T-helper 2 cell treated with Interferon-gamma antibody and Interleukin-4, amounts not matched to agents 5 μg/mL and 100 μg/mL, for 36 hours (primary cell): ENCODE measurements at regions not wholly inside any gene's neighbourhood (a gene's known extent, or its start where the extent isn't known, plus 50 kb on each side); places are given as distances from the start of the nearest gene placed in this dataset.

Experiments used
- DNase-seq: peaks from one replicate; pipeline ENCODE4 v3.0.0; 2021; ENCODE audit warnings: low spot score
- H3K27ac Mint-ChIP-seq: one replicate; pipeline ENCODE4 v1.8.0; 2021; ENCODE audit warnings: mild to moderate bottlenecking, mixed read lengths
- H3K27me3 Mint-ChIP-seq: one replicate; pipeline ENCODE4 v1.8.0; 2021; ENCODE audit warnings: low read depth, mixed read lengths
- H3K36me3 Mint-ChIP-seq: one replicate; pipeline ENCODE4 v1.8.0; 2021; ENCODE audit warnings: low read depth, mixed read lengths
- H3K4me1 Mint-ChIP-seq: one replicate; pipeline ENCODE4 v1.8.0; 2021; ENCODE audit warnings: low read depth, mixed read lengths
- H3K4me3 Mint-ChIP-seq: one replicate; pipeline ENCODE4 v1.8.0; 2022; ENCODE audit warnings: mild to moderate bottlenecking, moderate library complexity, mixed read lengths
- H3K9me3 Mint-ChIP-seq: one replicate; pipeline ENCODE4 v1.8.0; 2021; ENCODE audit warnings: mixed read lengths

- Mint-ChIP-seq H3K27me3 (no peaks in the 10 kb centered on the region), H3K4me3 (no peak overlapping the region), H3K4me1 (no peaks in the 10 kb centered on the region), H3K9me3 (peaks cover 12% of the 10 kb centered on the region), H3K27ac (no peak overlapping the region), H3K36me3 (no peaks in the 10 kb centered on the region)
- DNase-seq = no peak
These were observed 984.6 kb upstream of the AGA start for GRCh38 chr4:178426871-178427270.

DNA sequence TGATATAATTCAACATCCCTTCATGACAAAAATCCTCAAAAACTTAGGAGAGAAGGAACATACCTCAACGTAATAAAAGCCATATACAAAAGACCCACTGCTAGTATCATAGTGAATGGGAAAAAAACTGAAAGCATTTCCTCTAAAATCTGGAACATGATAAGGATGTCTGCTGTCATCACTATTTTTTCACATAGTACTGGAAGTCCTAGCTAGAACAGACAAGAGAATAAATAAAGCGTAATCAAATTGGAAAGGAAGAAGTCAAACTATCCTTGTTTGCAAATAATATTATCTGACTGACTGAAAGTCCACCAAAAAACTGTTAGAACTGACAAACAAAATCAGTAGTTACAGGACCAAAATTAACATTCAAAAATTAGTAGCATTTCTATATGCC lies 985.4 kb upstream of the AGA start:
- H3K4me1 Mint-ChIP-seq = no peaks in the 10 kb centered on the region
- H3K4me3 Mint-ChIP-seq = no peak overlapping the region
- H3K27ac Mint-ChIP-seq = no peak overlapping the region
- no peaks in the 10 kb centered on the region for H3K36me3 Mint-ChIP-seq
- H3K27me3 Mint-ChIP-seq = no peaks in the 10 kb centered on the region
- DNase-seq = no peak
- peaks cover 12% of the 10 kb centered on the region for H3K9me3 Mint-ChIP-seq

GRCh38 chr4:178448372-178449035 lies 1006.3 kb upstream of the AGA start:
- no peaks in the 10 kb centered on the region for H3K36me3 Mint-ChIP-seq
- DNase-seq = no peak
- H3K9me3 Mint-ChIP-seq = peaks cover 16% of the 10 kb centered on the region
- no peaks in the 10 kb centered on the region for H3K27me3 Mint-ChIP-seq
- no peaks in the 10 kb centered on the region for H3K4me1 Mint-ChIP-seq
- H3K27ac Mint-ChIP-seq = no peak overlapping the region
- no peak overlapping the region for H3K4me3 Mint-ChIP-seq

DNA sequence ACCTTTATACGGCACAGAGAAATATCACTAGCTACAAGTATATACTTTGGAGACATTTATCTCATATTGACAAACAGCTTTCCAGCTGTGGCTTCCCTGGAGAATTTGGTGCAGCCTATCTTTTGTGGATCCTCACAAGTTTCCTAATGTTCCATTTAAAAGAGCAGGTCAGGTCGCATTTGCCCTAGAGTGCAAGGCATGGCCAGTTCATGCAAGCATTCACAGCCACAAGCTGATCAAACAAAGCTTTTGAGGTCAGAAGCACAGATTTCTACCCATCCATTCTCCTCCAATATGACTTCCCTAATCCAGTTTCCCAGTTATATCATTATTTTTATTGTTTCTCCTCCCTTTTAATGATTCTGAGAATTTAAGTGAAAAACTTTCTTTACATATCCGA lies 1008.4 kb upstream of the AGA start:
- Mint-ChIP-seq H3K4me1 (no peaks in the 10 kb centered on the region), H3K4me3 (no peak overlapping the region), H3K27ac (no peak overlapping the region), H3K36me3 (no peaks in the 10 kb centered on the region), H3K27me3 (no peaks in the 10 kb centered on the region), H3K9me3 (peaks cover 18% of the 10 kb centered on the region)
- no peak for DNase-seq

DNA sequence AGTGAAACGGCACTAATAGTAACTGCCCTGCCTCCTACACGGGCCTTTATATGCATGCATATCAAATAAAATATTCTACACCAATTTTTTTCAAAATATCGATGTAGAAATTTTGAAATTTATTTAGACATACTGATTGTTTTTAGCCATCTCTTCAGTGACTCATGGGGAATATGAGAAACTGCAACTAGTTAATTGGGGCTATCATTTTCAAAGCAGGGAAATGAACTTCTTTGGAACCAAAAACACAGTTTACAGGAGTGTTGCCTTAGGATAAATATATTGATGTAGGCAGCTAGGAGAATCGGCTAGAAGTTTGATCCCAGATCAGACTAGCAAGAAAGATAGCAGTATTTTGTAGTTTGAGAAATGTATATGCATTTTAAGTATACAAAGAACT lies 1010.8 kb upstream of the AGA start:
- H3K27me3 Mint-ChIP-seq = no peaks in the 10 kb centered on the region
- no peaks in the 10 kb centered on the region for H3K4me1 Mint-ChIP-seq
- H3K27ac Mint-ChIP-seq = no peak overlapping the region
- H3K4me3 Mint-ChIP-seq = no peak overlapping the region
- DNase-seq = no peak
- H3K9me3 Mint-ChIP-seq = peaks cover 23% of the 10 kb centered on the region
- H3K36me3 Mint-ChIP-seq = no peaks in the 10 kb centered on the region

DNA sequence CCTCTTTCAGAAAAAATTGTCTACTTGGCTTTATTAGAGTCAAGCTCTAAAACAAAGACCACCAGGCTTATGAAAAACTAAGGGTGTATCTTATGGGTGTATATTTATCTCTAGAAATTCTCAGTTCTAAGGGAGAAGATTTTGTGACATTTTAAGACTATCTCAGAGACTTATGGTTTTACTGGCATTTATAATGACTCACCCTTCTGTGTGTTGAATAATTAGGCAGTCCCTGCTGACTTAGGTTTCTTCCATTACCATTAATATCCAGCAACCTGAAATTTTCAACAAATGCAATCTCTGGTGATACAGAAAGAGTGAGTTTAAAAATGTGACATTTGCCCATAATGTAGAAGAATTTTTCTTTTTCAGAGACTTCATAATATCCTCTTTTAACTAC lies 1015.0 kb upstream of the AGA start:
- peaks cover 22% of the 10 kb centered on the region for H3K9me3 Mint-ChIP-seq
- no peaks in the 10 kb centered on the region for H3K4me1 Mint-ChIP-seq
- H3K27me3 Mint-ChIP-seq = no peaks in the 10 kb centered on the region
- H3K36me3 Mint-ChIP-seq = no peaks in the 10 kb centered on the region
- H3K27ac Mint-ChIP-seq = no peak overlapping the region
- H3K4me3 Mint-ChIP-seq = no peak overlapping the region
- DNase-seq = no peak

DNA sequence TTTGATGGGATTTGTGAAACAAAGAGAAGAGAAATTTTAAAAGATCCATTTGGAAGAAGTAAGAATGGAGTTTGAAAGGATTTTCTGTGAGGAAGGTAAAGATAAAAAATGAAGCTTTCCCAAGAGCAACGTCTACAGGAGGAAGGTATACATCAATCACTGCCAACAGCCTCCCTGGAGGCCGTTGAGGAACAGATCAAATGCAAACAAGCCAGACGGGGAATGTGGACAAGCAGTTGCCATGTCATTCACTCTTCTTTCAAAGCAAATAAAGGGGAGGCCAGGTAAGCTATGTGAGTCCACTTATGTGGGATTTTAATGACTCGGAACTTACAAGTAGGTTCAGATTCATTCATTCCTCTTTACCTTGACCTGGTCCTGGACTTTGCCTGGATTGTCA lies 1020.5 kb upstream of the AGA start:
- no peak for DNase-seq
- H3K4me1 Mint-ChIP-seq = no peaks in the 10 kb centered on the region
- peaks cover 16% of the 10 kb centered on the region for H3K9me3 Mint-ChIP-seq
- no peaks in the 10 kb centered on the region for H3K36me3 Mint-ChIP-seq
- H3K27me3 Mint-ChIP-seq = no peaks in the 10 kb centered on the region
- H3K27ac Mint-ChIP-seq = no peak overlapping the region
- no peak overlapping the region for H3K4me3 Mint-ChIP-seq

- Mint-ChIP-seq H3K27me3 (no peaks in the 10 kb centered on the region), H3K4me1 (no peaks in the 10 kb centered on the region), H3K36me3 (no peaks in the 10 kb centered on the region), H3K27ac (no peak overlapping the region), H3K4me3 (no peak overlapping the region), H3K9me3 (peaks cover 18% of the 10 kb centered on the region)
- DNase-seq = no peak
These were observed 1021.5 kb upstream of the AGA start for GRCh38 chr4:178463747-178464146.

- no peaks in the 10 kb centered on the region for H3K27me3 Mint-ChIP-seq
- H3K27ac Mint-ChIP-seq = no peak overlapping the region
- peaks cover 24% of the 10 kb centered on the region for H3K9me3 Mint-ChIP-seq
- H3K4me3 Mint-ChIP-seq = no peak overlapping the region
- no peak for DNase-seq
- no peaks in the 10 kb centered on the region for H3K36me3 Mint-ChIP-seq
- H3K4me1 Mint-ChIP-seq = no peaks in the 10 kb centered on the region
These were observed 1029.0 kb upstream of the AGA start for GRCh38 chr4:178470996-178471784.

- Mint-ChIP-seq H3K4me1 (no peaks in the 10 kb centered on the region), H3K27ac (no peak overlapping the region), H3K4me3 (no peak overlapping the region), H3K27me3 (no peaks in the 10 kb centered on the region), H3K36me3 (no peaks in the 10 kb centered on the region), H3K9me3 (peaks cover 23% of the 10 kb centered on the region)
- DNase-seq = no peak
These were observed 1029.8 kb upstream of the AGA start for GRCh38 chr4:178471994-178472393.

DNA sequence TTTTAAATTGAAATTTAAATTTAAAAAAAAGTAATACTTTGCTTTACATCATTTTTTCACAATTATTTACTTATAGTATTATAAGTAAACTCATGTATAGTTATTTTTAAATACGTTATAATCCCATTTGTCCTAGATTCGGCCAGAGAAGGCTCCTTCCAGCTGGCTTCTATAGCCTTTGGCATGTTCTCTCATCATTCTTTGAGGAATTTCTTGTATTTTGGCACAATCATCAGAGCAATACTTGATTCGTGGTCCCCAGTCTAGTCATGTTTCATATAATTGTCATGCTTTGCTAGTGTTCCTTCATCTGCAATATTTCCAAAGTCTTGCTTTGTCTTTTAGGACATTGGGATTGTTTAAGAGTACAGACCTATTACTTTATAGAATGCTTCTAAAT lies 1037.9 kb upstream of the AGA start:
- no peaks in the 10 kb centered on the region for H3K36me3 Mint-ChIP-seq
- DNase-seq = no peak

DNA sequence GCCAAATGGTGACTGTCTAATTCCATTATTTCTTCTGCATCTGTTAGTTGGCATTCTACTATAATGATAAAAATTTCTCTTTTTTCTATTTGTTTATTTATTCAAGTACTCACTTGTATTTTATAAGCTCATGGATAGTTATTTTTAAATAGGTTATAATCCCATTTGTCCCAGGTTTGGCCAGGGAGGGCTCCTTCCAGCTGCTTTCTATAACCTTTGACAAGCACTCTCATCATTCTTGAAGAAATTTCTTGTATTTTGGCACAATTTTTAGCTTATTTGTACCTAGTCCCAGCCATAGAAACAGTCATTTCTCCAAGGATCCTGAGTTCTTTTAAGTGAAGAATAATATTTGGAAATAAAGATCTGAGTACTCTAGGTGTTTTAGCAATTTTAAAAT lies 1038.6 kb upstream of the AGA start:
- no peak for DNase-seq
- H3K9me3 Mint-ChIP-seq = peaks cover 3% of the 10 kb centered on the region
- no peak overlapping the region for H3K4me3 Mint-ChIP-seq
- no peaks in the 10 kb centered on the region for H3K27me3 Mint-ChIP-seq
- no peaks in the 10 kb centered on the region for H3K36me3 Mint-ChIP-seq
- H3K27ac Mint-ChIP-seq = no peak overlapping the region
- H3K4me1 Mint-ChIP-seq = no peaks in the 10 kb centered on the region

More for the DNA sequence above, 1037.9 kb upstream of the AGA start:
- no peaks in the 10 kb centered on the region for H3K27me3 Mint-ChIP-seq
- no peaks in the 10 kb centered on the region for H3K4me1 Mint-ChIP-seq
- H3K4me3 Mint-ChIP-seq = no peak overlapping the region
- H3K9me3 Mint-ChIP-seq = peaks cover 3% of the 10 kb centered on the region
- no peak overlapping the region for H3K27ac Mint-ChIP-seq

- H3K27me3 Mint-ChIP-seq = no peaks in the 10 kb centered on the region
- H3K4me3 Mint-ChIP-seq = no peak overlapping the region
- no peaks in the 10 kb centered on the region for H3K4me1 Mint-ChIP-seq
- no peak for DNase-seq
- H3K9me3 Mint-ChIP-seq = peaks cover 6% of the 10 kb centered on the region
- H3K27ac Mint-ChIP-seq = no peak overlapping the region
- no peaks in the 10 kb centered on the region for H3K36me3 Mint-ChIP-seq
These were observed 1039.3 kb upstream of the AGA start for GRCh38 chr4:178481564-178481963.

- Mint-ChIP-seq H3K36me3 (no peaks in the 10 kb centered on the region), H3K4me3 (no peak overlapping the region), H3K27ac (no peak overlapping the region), H3K9me3 (peaks cover 17% of the 10 kb centered on the region), H3K4me1 (no peaks in the 10 kb centered on the region), H3K27me3 (no peaks in the 10 kb centered on the region)
- no peak for DNase-seq
These were observed 1080.8 kb upstream of the AGA start for GRCh38 chr4:178523038-178523437.
